Left lung (tissue), 4 donors: ENCODE measurements at regions not wholly inside any gene's neighbourhood (a gene's known extent, or its start where the extent isn't known, plus 50 kb on each side); places are given as distances from the start of the nearest gene placed in this dataset.

Experiments used
- ATAC-seq: fragments of 200-7000 bp; cut with Tn5 transposase; one replicate; pipeline ENCODE4 v1.9.1; 2020; ENCODE audit warnings: moderate library complexity
- DNase-seq, 4 donors: peaks; one replicate each; pipeline ENCODE4 v3.0.0-alpha.2; 2013 to 2020
- H3K27ac ChIP-seq, 2 donors: fragments of 200-600 bp; sonication (generic) in 1 of 2; one replicate each; pipeline versions ENCODE4 v1.5.0 to v1.8.0; 2020 to 2021
- H3K27me3 ChIP-seq, 2 donors: fragments of 200-600 bp; sonication (generic) in 1 of 2; one replicate each; pipeline versions ENCODE4 v1.5.0 to v1.8.0; 2020 to 2021
- H3K36me3 ChIP-seq, 2 donors: fragments of 200-600 bp; sonication (generic) in 1 of 2; one replicate each; pipeline versions ENCODE4 v1.5.0 to v1.8.0; 2020 to 2021
- H3K4me1 ChIP-seq, 2 donors: fragments of 200-600 bp; one replicate each; pipeline ENCODE4 v1.8.0; 2021
- H3K4me3 ChIP-seq, 2 donors: fragments of 200-600 bp; sonication (generic) in 1 of 2; one replicate each; pipeline versions ENCODE4 v1.5.0 to v1.8.0; 2020 to 2021; ENCODE audit warnings: mild to moderate bottlenecking in 1 of 2
- H3K9me3 ChIP-seq, 2 donors: fragments of 200-600 bp; sonication (generic) in 1 of 2; one replicate each; pipeline versions ENCODE4 v1.5.0 to v1.8.0; 2020 to 2021
- intact Hi-C, 2 donors: fragments of 100-400 bp; cut with DNase I; formaldehyde crosslinking; loops; one replicate each; pipeline versions ENCODE4 v1.11.2 to v1.14.2; 2022
- TF ChIP-seq, protein P1 (sequence below), 2 donors: fragments of 200-600 bp; sonication (generic) in 1 of 2; IDR thresholded peaks; one replicate each; pipeline versions ENCODE4 v1.5.0 to v1.8.0; 2021; ENCODE audit warnings: antibody characterized with exemption in 2 of 2
- donor health status: DM: no; HTN: yes; CAD: no.
- donor health status: DM: no; HTN: no; CAD: no.

DNA sequence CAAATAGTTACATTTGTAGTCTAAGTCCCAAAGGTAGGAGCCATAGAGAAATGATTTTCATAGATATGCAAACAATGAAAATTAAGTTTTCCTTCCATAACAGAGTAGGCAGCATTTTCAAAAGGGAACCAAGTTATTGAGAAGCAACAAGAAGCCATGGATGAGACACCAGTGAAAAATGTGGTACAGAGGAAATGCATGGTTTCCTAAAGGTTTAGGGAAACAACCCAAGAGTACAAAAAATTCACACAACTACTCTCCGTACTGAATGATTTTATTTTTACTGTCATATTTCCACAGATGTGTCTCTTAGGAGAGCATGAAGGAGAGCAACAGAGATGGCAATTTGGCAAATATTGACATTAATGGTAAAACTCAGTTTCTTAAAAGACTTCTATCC, 1408.9 kb upstream of the PCDH7 start:
- TF ChIP-seq, protein P1, sequence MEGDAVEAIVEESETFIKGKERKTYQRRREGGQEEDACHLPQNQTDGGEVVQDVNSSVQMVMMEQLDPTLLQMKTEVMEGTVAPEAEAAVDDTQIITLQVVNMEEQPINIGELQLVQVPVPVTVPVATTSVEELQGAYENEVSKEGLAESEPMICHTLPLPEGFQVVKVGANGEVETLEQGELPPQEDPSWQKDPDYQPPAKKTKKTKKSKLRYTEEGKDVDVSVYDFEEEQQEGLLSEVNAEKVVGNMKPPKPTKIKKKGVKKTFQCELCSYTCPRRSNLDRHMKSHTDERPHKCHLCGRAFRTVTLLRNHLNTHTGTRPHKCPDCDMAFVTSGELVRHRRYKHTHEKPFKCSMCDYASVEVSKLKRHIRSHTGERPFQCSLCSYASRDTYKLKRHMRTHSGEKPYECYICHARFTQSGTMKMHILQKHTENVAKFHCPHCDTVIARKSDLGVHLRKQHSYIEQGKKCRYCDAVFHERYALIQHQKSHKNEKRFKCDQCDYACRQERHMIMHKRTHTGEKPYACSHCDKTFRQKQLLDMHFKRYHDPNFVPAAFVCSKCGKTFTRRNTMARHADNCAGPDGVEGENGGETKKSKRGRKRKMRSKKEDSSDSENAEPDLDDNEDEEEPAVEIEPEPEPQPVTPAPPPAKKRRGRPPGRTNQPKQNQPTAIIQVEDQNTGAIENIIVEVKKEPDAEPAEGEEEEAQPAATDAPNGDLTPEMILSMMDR (IDR thresholded peaks at IDR 0.05) = no peak
- no peak overlapping the region for H3K4me3 ChIP-seq
- no peak overlapping the region for H3K27ac ChIP-seq
- no peaks in the 10 kb centered on the region for H3K36me3 ChIP-seq
- DNase-seq = no peak
- no peaks in the 10 kb centered on the region for H3K4me1 ChIP-seq
- intact Hi-C loops = no loop called here
- no peaks in the 10 kb centered on the region for H3K27me3 ChIP-seq
- ATAC-seq = no peak
- H3K9me3 ChIP-seq = no peaks in the 10 kb centered on the region

DNA sequence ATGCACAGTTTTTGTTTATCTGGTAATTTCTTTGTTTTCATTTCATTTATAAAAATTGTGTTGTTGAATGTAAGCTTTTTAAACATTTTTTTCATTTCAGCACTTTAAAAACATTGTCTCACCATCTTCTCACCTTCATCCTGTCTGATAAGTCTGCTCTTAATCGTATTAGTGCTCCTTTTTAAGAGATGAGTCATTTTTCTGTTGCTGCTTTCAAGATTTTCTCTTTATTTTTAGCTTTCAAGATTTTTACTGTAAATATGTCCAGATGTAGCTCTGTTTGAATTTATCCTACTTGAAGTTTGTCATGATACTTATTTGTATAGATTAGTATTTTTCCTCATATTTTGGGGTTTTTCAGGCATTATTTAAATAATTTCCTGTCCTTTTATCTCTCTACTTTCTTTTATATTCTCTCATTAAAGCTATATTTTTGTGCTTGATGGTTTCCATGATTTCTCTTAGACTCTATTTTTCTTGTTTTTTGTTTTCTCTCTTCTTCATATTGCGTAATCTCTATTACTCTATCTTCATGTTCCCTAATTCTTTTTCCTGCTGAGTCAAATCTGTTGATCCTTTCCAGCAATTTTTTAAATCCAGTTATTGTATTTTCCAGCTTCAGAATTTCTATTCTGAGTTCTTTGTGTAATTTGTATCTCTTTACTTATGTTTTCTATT, 1400.4 kb upstream of the PCDH7 start:
- TF ChIP-seq, protein P1 (IDR thresholded peaks at IDR 0.05) = no peak
- no peaks in the 10 kb centered on the region for H3K27me3 ChIP-seq
- H3K4me1 ChIP-seq = no peaks in the 10 kb centered on the region
- H3K36me3 ChIP-seq = no peaks in the 10 kb centered on the region
- no peak for ATAC-seq
- H3K4me3 ChIP-seq = no peak overlapping the region
- DNase-seq = no peak
- intact Hi-C loops = no loop called here
- peaks cover 0 to 5% of the 10 kb centered on the region in 2 donors for H3K9me3 ChIP-seq
- H3K27ac ChIP-seq = no peak overlapping the region

DNA sequence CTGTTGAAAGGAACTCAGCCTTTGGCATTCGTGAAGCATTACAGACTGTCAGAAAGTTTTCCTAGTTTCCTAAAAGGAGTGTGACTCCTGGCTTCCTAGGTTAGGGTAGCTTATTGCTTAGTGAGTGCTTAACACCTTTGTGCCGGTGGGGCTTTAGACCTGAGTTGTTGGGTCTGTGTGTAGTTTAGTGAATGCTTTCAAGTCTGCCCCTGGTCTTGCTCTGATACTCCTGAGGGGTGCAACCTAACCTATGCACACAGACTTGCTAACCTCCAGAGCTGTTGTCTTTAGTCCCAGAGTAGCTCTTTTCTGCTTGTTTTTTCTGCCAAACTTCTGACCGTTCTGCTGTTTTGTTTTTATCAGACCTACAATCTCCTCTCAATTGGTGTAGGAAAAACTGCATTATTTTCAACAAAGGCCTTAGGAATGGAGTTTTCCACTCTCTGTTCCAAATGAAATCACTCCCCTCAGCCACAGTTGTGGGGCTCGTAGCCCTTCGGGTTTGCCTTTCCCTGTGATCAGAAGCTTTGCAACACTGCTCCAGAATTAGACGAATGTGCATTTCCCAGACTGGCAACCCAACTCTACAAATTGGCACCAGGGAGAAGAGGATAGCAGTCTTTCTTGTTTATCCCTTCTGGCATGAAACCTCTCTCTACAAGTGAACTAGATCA, 1399.1 kb upstream of the PCDH7 start:
- ATAC-seq (no peak), DNase-seq (no peak)
- Histone ChIP-seq H3K27ac (no peak overlapping the region), H3K27me3 (no peaks in the 10 kb centered on the region), H3K9me3 (peaks cover 0 to 5% of the 10 kb centered on the region in 2 donors), H3K4me3 (no peak overlapping the region), H3K4me1 (no peaks in the 10 kb centered on the region), H3K36me3 (no peaks in the 10 kb centered on the region)
- TF ChIP-seq, protein P1 (IDR thresholded peaks at IDR 0.05) = no peak
- intact Hi-C loops = no loop called here

DNA sequence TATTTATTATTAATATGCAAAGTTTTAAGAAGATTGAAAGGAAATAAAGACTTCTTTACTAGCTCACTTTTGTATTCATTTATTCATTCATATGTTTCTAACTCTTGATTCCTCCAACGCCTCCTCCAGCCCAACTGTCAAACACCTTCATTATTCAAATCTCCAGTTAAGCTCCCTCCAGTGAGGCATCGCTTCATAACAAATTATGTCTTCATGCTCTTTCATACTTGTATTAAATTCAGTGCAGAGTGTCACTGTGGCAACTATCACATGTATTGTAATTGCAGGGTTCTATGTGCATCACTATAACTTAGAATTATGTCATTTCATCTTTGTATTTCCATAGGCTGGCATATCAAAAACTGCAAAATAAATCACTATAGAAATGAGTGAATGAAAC, 1394.2 kb upstream of the PCDH7 start:
- intact Hi-C loops = no loop called here
- TF ChIP-seq, protein P1 (IDR thresholded peaks at IDR 0.05) = no peak
- Histone ChIP-seq H3K36me3 (no peaks in the 10 kb centered on the region), H3K27ac (no peak overlapping the region), H3K9me3 (no peaks in the 10 kb centered on the region), H3K4me3 (no peak overlapping the region), H3K4me1 (no peaks in the 10 kb centered on the region), H3K27me3 (no peaks in the 10 kb centered on the region)
- no peak for ATAC-seq
- DNase-seq = no peak

DNA sequence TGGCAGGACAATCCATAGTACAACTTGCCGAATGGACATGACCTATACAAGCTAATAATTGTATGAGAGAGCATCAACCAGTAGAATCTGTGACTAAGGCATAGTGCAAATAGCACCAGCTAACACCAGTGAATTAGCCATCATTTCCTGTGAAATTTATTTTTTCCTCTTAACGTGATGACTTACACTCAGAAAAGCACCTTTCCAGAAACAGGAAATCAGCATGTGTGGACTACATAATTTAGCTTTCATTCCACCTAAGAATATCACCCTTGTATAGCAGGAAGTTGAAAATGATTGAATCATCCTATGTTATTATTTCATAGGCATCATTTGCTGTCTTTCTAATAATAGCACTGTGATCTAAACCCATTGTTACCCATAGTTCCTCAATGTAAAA, 1393.4 kb upstream of the PCDH7 start:
- Histone ChIP-seq H3K4me3 (no peak overlapping the region), H3K27ac (no peak overlapping the region), H3K27me3 (no peaks in the 10 kb centered on the region), H3K9me3 (no peaks in the 10 kb centered on the region), H3K36me3 (no peaks in the 10 kb centered on the region), H3K4me1 (no peaks in the 10 kb centered on the region)
- intact Hi-C loops = no loop called here
- TF ChIP-seq, protein P1 (IDR thresholded peaks at IDR 0.05) = no peak
- ATAC-seq (no peak), DNase-seq (no peak)
